D721Med (cell line): ENCODE measurements at regions not wholly inside any gene's neighbourhood (a gene's known extent, or its start where the extent isn't known, plus 50 kb on each side); places are given as distances from the start of the nearest gene placed in this dataset.

Source experiments
- DNase-seq: peaks from one replicate; pipeline ENCODE4 v3.0.0; 2011; ENCODE audit warnings: low spot score; ENCODE audit not compliant: insufficient read length
- FAIRE-seq: peaks from 2 replicates; lab custom pipeline; 2011; peaks lifted over from hg19 to GRCh38; lab: Jason Lieb, UNC
- CTCF ChIP-seq: IDR thresholded peaks from 2 replicates; pipeline ENCODE4 v1.5.1; 2012; ENCODE audit warnings: mild to moderate bottlenecking, control low read depth; ENCODE audit not compliant: insufficient read depth; ENCODE audit errors: missing control alignments

DNA sequence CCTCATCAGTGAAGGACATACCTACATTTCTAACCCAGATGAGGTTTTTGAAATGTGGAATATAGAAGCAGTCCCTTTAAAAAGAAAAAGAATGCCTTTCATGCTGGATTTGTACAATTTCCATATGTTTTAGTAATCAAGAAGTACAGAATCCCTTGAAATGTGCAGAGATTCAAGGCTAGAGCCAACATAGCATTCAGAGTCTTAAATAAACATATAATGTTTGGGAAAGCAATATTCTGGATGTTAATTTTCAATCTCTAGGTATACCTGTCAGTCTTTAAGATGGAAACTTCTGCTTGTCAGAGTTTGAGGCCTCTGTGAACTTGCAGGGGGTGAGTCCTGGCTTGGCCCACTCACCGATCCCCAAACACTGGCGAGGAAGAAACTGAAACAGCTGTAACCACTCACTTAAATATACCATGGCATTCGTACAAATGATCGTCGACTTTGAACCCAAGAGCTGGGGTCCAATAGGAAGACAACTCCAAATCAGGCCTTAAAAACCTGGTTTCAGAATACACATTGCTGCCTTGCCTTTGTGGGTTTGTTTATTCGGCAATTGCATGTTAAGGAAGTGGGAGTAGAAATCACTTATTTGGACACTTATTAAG, 132.8 kb upstream of the NCK2 start:
- FAIRE-seq = no peak
- TF ChIP-seq CTCF = no peak

GRCh38 chr2:105611333-105611637, 133.4 kb upstream of the NCK2 start:
- no peak for TF ChIP-seq CTCF
- DNase-seq (no peak), FAIRE-seq (no peak)

More for the DNA sequence above, 132.8 kb upstream of the NCK2 start:
- DNase-seq = no peak

DNA sequence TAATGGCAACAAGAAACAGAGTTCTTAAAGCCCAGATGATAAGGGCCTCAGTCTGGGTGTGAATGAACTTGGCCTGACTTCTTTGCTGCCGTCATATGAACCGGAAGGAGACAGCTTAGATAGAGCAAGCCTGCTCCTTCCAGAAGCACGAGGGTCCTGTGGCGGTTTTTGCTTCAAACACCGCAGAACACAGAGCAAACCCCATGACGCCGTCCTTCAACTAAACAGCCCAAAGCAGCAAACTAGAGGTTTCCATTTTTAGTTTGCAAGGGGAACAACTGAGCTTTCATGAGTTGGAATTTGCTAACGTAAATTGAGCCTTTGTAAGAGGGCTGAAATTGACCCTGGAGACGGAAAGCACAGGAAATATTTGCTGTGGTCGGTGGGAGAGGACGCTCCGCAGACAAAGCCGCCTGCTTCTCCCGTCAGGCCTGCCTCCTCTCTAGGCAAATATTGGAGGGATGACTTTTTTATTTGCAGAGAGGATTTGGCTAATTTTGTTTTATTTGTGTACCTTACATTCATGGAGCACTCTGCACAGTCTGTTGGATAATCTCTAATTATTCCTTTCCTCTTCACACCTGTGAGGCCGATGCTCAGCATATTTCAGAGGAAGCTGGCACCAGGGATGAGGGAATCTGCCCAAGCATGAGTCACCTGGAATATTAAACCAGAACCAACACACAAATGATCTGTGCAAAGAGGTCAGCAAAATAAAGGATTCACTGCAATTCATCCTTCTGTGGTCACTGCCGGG, 134.0 kb upstream of the NCK2 start:
- DNase-seq (no peak), FAIRE-seq (no peak)
- TF ChIP-seq CTCF = no peak

DNA sequence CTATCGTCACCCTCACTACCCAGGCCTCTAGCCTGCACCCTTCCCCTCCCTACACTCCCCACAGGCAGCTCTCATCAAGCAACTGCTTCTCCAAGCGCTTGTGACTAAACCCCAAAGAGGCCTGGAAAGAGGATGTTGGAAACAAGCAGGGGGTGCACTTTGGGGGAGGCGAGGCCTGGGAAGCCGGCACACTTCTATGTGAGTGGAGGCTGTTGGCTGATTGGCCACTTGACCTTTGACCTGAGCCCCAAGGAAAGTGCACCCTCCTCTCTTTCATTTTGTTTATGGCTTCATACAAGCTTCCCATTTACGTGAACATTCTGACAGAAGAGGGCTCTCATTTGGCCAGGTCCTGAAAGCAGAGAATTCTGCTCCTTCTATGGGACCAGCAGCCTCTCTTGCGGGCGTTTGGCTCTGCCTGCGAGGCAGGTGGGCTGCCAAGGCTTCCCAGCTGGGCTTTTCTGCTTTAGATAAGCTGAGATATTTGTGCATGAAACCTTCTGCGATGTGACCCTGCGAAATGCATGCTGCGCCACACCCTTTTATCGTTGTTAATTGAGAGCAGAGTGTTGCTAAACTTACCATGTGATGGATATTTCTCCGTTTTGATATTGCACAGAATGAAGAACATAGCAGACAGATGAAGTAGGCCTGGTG, 134.8 kb upstream of the NCK2 start:
- FAIRE-seq = no peak
- TF ChIP-seq CTCF = no peak
- DNase-seq = no peak

- TF ChIP-seq CTCF = no peak
- no peak for DNase-seq
- FAIRE-seq = no peak
These were observed 136.7 kb upstream of the NCK2 start for GRCh38 chr2:105607920-105608504.

GRCh38 chr2:105606081-105606480, 138.6 kb upstream of the NCK2 start:
- no peak for TF ChIP-seq CTCF
- FAIRE-seq (no peak), DNase-seq (no peak)

- DNase-seq = no peak
These were observed 139.8 kb upstream of the NCK2 start for GRCh38 chr2:105604938-105605337.

More at GRCh38 chr2:105604938-105605337, 139.8 kb upstream of the NCK2 start:
- no peak for TF ChIP-seq CTCF
- no peak for FAIRE-seq
